Epidermal melanocyte (primary cell): ENCODE measurements at regions not wholly inside any gene's neighbourhood (a gene's known extent, or its start where the extent isn't known, plus 50 kb on each side); places are given as distances from the start of the nearest gene placed in this dataset.

Experiments
- DNase-seq: peaks from one replicate; pipeline ENCODE4 v3.0.0; 2011; ENCODE audit warnings: low spot score; ENCODE audit not compliant: insufficient read length

DNA sequence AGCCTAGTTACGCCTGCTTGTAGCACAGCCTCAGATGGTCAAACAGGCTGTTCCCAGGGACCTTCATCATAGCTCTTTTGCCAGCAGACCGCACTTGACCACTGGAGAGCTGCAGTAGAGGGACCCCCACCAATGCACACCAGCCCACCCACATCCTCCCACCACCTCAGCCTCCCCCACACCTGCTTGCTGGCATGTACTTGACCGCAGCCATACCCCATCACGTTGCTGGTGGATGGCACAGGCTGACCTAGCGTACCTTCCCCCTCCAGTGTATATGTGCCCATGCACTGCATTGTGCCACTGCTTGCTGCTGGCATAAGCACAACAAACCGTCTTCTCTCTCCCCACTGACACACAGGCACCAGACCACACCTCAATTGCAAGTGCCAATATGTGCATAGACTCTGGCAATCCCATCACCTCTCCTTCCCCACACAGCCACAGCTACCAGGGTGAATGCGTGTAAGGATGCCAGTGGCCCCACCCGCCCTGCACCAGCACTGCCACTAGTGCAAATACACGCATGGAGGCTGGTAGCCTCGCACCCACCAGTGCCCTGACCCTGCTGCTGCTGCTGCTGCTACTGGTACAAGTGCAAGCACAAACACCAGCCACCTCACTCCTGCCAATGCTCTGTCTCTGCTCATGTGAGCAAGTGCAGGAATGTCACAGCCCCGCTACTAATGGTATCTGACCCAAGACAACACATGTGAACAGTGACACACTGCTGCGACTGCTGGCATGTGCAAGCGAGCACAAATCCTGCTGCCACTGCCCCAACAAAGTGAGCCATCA lies 1377.6 kb downstream of the CDH11 start:
- DNase-seq = no peak

DNA sequence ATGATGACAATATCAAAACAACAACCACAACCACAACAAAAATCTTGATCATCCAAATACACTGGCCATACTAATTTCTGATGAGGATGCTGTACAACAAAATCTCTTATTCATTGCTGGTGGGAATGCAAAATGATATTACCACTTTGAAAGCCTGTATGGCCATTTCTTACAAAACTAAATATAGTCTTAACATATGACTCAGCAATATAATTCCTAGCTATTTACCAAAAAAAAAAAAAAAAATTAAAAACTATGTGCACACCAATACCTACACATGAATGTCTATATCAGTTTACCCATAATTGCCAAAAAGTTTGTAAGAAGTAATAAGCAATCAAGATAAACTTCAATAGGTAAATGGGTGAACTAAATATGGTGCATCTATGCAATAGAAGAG lies 1379.7 kb downstream of the CDH11 start:
- DNase-seq = no peak

DNA sequence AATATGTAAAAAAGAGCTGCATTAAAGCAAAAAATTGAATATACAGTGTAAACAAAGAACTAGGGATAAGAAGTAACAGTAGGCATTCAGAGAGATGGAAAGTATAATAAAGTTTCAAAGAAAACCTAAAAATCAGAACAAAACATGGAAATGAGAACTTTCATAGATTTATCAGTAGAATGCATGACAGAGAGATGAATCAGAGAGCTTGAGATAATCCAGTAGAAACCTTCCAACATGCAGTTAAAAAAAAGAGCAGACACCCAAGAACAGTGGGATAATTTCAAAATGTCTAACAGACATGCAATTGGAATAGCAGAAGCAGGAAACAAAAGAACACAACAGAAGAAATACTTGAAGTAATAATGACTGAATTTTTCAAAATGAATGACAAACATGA lies 1384.2 kb downstream of the CDH11 start:
- no peak for DNase-seq

DNA sequence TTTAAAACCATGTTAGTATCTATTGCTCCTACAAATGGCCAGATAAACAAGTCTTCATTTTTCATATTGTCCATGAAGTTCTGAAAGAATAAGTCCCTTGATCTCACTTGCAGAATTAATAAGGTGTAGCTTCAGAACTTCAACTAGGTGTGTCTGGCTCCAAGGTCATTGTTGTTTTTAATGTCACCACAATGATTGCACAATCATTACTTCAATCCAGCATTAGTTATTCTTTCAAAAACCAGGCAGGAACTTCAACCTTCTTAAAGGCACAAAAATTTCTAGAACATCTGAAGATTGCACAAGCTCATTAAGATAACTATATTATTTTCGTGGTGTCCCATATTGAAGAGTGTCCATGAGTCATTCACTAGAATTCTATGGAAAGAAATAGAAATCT lies 1386.4 kb downstream of the CDH11 start:
- no peak for DNase-seq

DNA sequence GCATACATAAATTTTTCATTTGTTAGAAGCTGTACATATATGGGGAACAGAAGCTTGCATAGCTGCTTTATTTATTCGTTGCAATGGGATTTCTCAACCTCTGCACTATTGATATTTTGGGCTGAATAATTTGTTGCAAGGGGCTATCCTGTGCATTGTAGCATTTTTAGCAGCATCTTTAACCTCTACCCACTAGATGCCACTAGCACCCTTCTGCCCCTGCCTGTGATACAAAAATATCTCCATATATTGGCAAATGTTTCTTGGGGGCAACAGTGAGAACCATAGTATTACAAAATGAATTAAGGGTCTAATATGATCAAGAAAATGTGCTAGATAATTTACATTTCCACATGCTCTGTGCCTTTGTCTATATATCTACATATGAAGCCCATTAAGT lies 1401.0 kb downstream of the CDH11 start:
- no peak for DNase-seq

DNA sequence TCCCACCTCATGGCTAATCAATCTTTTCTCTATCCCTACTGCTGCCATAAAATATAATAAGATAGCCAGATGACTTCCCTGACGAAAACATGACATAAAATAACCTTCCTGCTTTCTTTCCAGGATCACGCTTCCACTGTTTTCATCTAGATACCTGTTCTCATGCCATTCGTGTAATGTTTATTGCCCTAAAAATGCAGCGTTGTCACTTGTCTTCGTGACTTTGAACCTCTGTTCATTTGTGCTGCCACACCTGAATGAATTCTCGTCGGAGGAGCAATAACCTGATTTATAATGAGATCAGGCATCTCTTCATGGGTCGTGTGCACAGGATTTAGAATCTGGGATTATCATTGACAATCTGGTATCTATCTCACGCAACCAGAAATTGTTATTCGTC lies 1401.9 kb downstream of the CDH11 start:
- no peak for DNase-seq

DNA sequence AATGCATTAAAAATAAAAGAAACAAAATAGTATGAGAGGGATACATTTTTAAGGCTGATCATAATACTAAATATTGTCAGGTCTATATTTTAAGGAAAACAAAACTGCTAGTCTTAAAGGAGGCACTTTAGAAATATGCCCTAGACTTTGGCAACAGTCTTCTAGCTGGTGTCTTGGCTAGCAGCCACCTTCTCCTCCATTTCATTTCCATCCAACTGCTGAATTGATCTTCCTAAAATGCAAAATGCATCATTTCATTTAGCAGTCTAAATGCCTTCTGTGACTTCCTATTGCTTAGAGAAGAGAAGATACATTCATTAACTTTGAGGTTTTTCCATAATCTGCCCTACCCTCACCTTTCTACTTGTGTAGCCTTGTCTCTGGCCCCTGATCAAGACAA lies 1404.1 kb downstream of the CDH11 start:
- DNase-seq = no peak

DNA sequence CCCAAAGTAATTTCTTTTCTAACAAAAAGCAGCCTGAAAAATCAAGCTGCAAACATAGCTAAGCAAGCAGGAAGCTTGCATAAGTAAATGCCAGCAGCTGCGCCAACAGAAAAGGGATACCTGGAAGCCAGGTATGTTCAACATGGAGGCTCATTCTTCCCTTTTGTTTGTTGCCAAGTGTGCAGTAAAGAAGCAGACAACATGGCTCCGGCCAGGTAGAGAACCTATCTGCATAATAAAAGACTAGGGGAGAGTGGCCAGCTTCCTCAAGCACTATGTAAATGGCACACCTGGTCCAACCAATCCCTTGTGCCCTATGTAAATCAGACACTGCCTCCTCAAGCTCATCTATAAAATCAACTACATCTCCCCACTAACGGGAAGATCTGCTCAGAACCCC lies 1407.0 kb downstream of the CDH11 start:
- DNase-seq = no peak

DNA sequence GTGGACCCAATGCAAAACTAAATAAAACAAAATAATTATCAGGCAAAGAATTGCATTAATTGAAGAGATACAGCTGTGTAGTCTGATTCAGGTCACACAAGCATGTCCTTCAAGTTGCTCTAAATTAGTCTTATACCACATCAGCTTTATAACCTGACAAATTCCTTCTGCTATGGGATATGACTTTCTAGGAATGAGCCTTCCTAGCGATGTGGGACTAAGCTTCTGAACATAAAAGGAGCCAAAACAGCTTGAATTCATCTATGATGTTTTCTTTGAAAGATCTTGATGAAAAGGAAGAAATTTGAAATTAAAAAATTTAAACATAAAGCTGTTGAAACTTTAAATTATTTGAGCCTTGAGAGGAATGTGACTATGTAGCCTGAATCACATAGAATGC lies 1409.1 kb downstream of the CDH11 start:
- DNase-seq = no peak

DNA sequence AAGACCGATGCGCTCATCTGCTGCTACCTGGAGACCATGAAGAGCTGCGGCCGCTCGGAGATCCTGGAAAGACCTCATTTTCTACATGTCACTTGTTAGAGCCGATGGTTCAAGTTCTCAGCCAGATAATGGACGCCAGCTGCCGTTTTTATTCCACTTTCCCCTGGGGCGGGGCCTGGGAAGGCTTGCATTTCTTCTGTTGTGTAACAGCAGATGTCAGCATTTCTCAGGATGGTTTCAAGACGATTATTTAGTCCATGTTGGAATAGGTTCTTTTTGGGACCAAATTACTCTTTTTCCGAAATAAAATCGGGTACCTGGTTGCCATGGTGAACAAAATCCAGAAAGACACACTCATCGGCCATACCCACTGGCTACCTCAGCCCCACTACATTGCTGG lies 1418.3 kb downstream of the CDH11 start:
- DNase-seq = no peak

DNA sequence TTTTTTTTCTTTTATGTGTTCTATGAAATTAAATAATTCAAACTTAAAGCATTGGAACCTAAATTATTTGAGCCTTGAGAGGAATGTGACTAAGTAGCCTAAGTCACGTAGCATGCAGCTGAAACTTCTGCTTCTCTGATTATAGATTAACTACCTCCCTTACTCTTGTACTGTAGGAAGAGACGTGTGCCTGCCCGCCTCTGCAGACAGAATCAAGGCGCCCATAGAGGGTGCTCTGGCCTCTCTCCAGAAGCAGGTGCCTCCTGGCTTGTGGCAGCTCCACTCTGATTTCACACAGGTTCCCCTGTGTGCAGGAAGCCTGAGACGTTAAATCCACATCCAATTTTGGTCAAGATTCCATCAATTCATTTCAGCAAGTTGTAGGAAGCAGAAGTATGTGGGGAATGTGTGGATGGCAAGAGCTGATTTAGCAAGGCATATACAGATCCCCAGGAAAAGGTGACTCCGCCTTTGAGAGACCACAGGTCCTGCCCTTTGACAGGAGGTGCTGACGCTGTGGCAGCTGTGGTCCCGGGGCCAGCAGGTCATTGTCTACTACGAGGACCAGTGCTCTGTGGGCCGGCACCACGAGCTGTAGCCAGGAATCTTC lies 1418.8 kb downstream of the CDH11 start:
- no peak for DNase-seq

DNA sequence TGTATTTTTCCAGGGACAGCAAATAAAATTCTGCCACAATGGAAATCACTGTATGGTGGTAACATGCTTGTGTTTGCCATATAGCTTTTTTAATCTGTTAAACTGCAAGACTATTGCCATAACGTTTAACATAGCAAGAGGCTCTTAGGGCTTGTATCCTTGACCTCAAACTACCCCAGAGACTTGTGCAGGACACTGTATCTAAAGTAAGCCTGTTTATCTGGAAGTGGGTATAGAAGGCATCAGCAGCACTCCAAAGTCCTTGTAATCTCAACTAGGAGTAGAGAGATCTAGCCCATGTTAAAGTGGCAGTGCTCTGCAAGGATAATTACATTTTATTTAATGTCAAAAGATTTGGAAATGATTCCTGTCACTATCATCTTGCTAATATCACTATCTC lies 1424.1 kb downstream of the CDH11 start:
- DNase-seq = no peak

DNA sequence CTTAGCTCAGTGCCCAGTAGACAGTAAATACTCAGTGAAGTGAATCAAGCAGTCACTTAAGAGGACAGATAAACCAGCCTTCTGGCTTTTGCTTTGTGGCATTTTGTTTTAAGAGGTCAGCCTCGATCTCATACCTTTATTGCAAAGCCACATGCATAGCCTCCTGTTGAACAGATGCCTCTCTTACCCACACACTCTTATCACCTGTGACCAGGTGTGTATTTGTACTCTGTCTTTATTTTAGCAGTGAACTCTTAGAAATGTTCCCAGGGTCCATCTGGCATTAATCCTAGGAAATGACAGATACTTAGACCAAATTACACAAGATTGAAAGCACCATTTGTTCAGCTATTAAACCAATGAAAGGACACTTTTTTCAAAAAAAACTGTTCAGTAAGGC lies 1426.5 kb downstream of the CDH11 start:
- DNase-seq = no peak

DNA sequence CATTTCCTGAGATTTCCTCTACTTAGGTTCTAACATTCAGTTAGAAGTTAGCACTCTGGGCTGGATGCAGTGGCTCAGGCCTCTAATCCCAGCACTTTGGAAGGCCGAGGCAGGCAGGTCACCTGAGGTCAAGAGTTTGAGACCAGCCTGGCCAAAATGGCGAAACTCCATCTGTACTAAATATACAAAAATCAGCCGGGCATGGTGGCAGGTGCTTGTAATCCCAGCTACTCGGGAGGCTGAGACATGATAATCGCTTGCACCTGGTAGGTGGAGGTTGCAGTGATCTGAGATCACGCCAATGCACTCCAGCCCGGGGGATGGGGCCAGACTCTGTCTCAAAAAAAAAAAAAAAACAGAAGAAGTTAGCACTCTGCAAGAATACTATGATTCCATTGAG lies 1430.9 kb downstream of the CDH11 start:
- no peak for DNase-seq

DNA sequence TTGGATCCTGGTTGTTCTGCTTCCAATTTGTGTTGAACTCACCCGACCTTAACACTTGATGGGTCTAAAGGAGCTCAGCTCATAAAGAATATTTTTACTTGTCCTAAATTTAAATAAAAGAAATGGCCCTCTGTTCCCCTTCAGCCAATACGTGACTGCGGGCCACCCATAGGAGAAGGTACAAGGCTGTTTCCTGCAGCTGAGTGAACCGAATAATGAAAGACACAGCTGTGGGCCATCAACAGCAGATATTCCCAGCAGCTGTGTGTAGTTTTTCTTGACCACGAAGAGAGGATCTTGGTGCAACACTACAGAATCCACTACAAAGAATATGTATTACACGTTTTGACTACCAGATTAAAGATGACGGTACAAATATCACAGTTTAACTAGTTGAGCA lies 1431.6 kb downstream of the CDH11 start:
- no peak for DNase-seq

DNA sequence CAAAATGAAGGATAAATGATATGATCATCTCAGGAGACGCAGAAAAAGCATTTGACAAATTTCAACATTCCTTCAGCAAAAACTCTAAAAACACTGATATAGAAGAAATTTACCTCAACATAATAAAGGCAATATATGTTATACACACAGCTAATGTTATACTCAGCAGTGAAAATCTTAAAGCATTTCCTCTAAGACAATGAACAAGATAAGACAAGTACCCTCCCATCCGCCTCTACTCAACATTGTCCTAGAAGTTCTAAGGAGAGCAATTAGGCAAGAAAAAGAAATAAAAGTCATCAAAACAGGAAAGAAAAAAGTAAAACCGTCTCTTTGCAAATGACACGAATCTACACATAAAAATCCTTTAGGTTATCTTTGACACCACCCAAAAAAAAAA lies 1432.8 kb downstream of the CDH11 start:
- DNase-seq = no peak

DNA sequence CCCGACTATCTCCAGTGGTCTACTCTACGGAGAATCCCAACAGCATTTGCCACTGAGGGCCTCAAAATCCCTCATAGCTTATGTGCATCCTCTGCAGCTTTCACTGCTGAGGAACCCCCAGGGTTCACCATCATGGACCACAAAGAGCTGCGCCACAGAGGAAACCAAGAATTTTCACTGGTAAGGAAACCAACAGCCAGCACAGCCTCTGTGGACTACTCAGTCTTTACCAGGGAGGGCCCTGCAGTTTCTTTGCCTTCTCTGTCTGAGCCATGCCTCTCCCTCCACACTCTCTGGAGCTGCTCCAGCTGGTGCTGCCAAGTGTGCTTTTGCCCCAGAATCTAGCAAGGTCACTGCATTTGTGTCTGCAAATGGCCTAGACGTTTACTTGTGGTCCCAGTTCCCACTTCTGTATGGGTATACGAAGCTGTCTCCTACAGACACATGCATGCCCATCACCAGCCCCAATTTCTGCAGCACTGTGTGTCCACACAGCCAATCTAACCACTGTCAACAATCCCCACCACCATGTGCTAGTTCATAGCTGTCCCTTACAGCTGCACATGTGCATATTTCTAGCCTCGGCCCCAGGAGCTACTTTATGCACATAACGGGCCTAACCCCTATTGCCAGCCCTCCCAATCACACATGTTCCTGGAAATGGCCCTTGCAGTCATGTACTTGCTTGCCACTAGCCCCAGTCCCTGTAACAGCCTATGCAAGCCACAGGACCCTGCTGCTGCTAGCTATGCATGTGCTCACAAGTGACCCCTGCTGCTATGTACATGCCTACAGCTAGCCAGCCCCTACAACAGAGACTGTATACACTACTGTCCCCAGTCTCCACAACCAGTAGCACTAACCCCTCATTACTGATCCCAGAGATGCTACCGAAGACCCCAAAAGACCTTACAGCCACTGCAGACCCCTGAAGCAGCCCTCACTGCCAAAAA lies 1437.4 kb downstream of the CDH11 start:
- DNase-seq = no peak

DNA sequence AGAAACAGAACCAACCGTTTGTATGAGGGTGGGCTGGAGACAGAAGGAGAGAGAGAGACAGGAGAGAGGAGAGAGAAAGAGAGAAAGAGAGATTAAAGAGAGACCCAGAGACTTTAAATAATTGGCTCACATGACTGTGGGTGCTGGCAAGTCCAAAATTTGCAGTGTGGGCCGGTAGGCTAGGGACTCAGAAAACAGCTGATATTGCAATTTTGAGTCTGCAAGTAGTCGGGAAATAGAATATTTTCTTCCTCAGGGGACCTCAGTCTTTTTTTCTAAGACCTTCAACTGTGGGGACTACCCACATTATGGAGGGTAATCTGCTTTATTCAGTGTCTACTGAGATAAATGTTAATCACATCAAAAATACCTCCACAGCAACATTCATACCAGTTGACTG lies 1439.0 kb downstream of the CDH11 start:
- no peak for DNase-seq

DNA sequence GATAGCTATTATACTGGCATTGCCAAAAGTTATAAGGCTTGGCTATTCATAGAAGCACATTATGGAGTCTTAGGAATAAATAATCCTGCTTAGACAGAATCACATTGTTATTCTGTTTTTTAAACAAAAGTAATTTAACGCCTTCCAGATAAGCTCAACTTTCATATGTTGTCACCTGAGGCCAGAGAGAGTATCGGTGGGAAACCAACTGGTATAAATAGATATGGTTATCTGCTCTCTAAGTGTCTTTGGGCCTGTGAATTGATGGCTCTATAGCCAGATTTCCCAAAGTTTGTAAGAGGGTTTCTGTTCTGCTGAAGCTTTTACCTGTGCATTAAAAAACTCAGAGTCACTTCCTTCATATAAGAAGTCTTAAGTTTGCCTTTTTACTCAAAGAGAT lies 1449.4 kb downstream of the CDH11 start:
- DNase-seq = no peak

DNA sequence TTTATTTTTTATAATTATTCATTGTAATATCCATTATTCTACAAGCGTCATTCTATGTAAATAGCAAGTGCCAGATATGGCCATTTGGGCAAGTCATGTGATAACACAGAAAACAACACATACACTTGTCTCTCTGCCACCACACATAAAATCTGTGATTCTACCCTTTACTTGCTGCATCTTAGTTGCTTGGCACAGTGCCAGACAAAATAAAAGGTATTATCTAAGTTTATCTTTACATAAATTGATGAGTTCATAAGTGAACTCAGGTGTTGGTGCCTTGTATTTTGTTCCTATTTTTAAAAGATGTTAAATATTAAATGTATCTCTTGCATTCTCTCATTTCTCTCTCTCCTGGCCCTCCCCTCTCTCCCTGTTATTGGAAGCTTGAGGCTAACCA lies 1458.7 kb downstream of the CDH11 start:
- DNase-seq = no peak

DNA sequence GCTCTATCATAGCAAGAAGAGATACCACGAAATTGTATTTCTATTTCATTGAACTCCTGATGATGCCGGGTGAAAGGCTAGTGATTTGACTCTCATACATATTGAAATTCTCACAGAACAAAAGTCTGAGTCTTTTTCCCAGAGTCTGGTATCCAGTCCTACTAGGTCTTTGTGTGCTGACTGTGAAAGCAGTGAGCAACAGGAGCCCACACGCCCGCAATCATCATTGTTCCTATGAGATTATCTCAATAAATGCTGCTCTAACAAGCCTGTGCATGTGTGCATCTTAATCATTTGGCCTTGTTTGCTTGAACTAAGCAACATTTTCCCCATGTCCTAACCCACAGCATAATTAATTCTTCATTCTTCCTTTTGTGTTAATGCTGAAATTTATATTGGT lies 1466.0 kb downstream of the CDH11 start:
- DNase-seq = no peak
